ENCODE measurements at regions not wholly inside any gene's neighbourhood (a gene's known extent, or its start where the extent isn't known, plus 50 kb on each side); places are given as distances from the start of the nearest gene placed in this dataset.

- TF ChIP-seq CTCF (IDR thresholded peaks at IDR 0.05) (no peak), POLR2A (IDR thresholded peaks at IDR 0.05) (no peak)
Observed at GRCh38 chr10:65235266-65235665, 1690.6 kb upstream of the LRRTM3 start.

Data from Peyer's patch (tissue), 4 donors.